ENCODE measurements at regions not wholly inside any gene's neighbourhood (a gene's known extent, or its start where the extent isn't known, plus 50 kb on each side); places are given as distances from the start of the nearest gene placed in this dataset.

DNA sequence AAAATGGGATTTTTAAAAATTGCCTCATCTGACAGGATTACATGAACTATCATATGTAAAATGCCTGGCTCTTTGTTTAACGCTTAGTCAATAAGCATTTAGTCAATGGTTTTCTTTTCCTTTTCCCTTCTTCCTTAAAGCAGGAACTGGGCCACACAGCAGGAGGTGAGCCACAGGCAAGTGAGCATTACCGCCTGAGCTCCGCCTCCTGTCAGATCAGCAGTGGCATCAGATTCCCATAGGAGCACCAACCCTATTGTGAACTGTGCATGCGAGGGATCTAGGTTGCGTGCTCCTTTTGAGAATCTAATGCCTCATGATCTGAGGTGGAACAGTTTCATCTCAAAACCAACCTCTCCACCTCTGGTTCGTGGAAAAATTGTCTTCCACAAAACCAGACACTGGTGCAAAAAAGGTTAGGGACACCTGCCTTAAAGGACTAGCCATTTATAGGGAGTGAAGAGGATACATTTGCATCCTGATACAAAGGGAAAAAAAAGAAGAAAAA is 306.1 kb downstream of the FBXW7 start (continued):
- TF ChIP-seq, protein P1, sequence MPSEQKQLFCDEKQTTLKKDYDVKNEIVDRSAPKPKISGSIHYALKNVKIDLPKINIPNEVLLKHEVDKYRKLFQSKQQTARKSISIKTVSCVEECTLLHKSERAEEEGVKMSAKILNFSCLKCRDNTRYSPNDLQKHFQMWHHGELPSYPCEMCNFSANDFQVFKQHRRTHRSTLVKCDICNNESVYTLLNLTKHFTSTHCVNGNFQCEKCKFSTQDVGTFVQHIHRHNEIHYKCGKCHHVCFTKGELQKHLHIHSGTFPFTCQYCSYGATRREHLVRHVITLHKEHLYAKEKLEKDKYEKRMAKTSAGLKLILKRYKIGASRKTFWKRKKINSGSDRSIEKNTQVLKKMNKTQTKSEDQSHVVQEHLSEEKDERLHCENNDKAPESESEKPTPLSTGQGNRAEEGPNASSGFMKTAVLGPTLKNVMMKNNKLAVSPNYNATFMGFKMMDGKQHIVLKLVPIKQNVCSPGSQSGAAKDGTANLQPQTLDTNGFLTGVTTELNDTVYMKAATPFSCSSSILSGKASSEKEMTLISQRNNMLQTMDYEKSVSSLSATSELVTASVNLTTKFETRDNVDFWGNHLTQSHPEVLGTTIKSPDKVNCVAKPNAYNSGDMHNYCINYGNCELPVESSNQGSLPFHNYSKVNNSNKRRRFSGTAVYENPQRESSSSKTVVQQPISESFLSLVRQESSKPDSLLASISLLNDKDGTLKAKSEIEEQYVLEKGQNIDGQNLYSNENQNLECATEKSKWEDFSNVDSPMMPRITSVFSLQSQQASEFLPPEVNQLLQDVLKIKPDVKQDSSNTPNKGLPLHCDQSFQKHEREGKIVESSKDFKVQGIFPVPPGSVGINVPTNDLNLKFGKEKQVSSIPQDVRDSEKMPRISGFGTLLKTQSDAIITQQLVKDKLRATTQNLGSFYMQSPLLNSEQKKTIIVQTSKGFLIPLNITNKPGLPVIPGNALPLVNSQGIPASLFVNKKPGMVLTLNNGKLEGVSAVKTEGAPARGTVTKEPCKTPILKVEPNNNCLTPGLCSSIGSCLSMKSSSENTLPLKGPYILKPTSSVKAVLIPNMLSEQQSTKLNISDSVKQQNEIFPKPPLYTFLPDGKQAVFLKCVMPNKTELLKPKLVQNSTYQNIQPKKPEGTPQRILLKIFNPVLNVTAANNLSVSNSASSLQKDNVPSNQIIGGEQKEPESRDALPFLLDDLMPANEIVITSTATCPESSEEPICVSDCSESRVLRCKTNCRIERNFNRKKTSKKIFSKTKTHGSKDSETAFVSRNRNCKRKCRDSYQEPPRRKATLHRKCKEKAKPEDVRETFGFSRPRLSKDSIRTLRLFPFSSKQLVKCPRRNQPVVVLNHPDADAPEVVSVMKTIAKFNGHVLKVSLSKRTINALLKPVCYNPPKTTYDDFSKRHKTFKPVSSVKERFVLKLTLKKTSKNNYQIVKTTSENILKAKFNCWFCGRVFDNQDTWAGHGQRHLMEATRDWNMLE (tag by site-specific recombination; conservative IDR thresholded peaks at IDR 0.05; ENCODE audit: low read depth): no peak
- TF ChIP-seq ZNF155 (tag by site-specific recombination; IDR thresholded peaks at IDR 0.05): no peak
- no peak for TF ChIP-seq TCF7L2 (IDR thresholded peaks at IDR 0.05; ENCODE audit: borderline replicate concordance, low read depth, low read length)
- TF ChIP-seq, protein P2, sequence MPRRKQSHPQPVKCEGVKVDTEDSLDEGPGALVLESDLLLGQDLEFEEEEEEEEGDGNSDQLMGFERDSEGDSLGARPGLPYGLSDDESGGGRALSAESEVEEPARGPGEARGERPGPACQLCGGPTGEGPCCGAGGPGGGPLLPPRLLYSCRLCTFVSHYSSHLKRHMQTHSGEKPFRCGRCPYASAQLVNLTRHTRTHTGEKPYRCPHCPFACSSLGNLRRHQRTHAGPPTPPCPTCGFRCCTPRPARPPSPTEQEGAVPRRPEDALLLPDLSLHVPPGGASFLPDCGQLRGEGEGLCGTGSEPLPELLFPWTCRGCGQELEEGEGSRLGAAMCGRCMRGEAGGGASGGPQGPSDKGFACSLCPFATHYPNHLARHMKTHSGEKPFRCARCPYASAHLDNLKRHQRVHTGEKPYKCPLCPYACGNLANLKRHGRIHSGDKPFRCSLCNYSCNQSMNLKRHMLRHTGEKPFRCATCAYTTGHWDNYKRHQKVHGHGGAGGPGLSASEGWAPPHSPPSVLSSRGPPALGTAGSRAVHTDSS (tag by site-specific recombination; IDR thresholded peaks at IDR 0.05): no peak

DNA sequence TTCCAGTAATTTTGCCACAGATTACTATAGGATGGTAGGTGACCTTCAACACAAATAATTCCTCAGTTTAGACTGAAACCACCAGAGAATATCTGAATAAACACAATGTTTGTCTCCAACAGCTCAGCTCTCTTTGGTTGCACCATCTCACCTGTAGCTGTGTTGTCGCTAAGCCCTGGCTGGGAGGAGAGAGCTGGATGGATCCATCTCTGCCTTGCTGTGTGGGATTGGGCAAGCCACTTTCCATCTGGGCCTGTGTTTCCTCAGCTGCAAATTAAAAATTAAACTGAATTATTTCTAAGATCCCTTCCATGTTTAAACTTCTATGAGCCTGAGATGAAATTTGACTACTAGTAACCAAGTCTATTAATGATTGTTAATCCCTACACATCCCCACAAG is 310.2 kb downstream of the FBXW7 start:
- no peaks in the 10 kb centered on the region for H3K36me3 ChIP-seq (ENCODE audit: control insufficient read depth in 2 of 2, insufficient read depth in 1 of 2, low read length in 2 of 2)
- no peaks in the 10 kb centered on the region for H3K4me1 ChIP-seq (ENCODE audit: control insufficient read depth, insufficient read depth, low read length)
- H3K4me3 ChIP-seq (ENCODE audit: low read depth, low read length): no peak overlapping the region
- no peaks in the 10 kb centered on the region for H3K9me3 ChIP-seq (ENCODE audit: control insufficient read depth, insufficient read depth, low read depth, low read length)
- POLR2A ChIA-PET: no interaction called here
- CTCF ChIA-PET: no interaction called here
- H3K27ac ChIP-seq (ENCODE audit: extremely low read depth, low read depth, low read length): no peak overlapping the region
- no peak for TF ChIP-seq ZNF24 (tag by site-specific recombination; IDR thresholded peaks at IDR 0.05)
- no peak for TF ChIP-seq ZNF26 (tag by site-specific recombination; IDR thresholded peaks at IDR 0.05)
- TF ChIP-seq ZSCAN5A (tag by site-specific recombination; IDR thresholded peaks at IDR 0.05): no peak
- peak; percentile 23; the same call in 1 of the 2 replicates for TF ChIP-seq SCRT2 (tag by site-specific recombination; IDR thresholded peaks at IDR 0.05)
- TF ChIP-seq ZBTB1 (tag by site-specific recombination; IDR thresholded peaks at IDR 0.05): no peak
- TF ChIP-seq ZNF785 (tag by site-specific recombination; IDR thresholded peaks at IDR 0.05): no peak

DNA sequence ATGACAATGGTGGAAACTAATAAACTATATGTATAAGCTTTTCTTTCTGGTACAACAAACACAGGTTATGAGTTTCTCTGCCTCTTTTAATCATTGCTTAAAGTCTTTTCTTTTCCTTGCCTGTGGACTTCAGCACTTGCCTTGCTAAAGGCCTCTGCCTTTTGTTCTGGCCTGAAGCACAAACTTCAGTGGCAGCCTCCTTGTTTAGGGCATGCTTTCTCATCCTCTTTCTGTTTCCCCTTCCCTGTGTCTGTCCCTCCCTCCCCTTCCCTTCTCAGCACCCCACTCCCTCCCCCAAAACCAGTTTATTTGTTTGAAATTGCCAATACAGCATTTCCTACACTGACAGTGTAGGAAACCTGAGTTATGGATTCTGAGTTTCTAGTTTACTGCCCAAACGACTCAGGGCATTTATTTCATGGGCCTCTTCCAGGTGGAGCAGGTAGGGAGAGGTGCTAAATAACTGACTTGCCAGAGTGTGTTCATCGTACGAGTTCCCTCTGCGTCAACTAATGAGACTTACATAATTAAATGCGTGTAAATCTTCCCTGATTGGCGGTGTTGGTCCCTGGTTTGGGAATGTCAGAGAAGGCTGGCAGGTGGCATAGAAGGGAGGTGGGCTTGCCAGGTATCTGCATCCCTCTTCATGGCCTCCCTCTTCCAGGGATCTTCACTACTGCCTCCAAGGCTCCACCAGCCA is 311.0 kb downstream of the FBXW7 start:
- POLR2A ChIA-PET: no interaction called here
- CTCF ChIA-PET: no interaction called here
- Histone ChIP-seq H3K27ac (ENCODE audit: extremely low read depth, low read depth, low read length) (no peak overlapping the region), H3K4me3 (ENCODE audit: low read depth, low read length) (no peak overlapping the region), H3K36me3 (ENCODE audit: control insufficient read depth in 2 of 2, insufficient read depth in 1 of 2, low read length in 2 of 2) (no peaks in the 10 kb centered on the region), H3K9me3 (ENCODE audit: control insufficient read depth, insufficient read depth, low read depth, low read length) (no peaks in the 10 kb centered on the region), H3K4me1 (ENCODE audit: control insufficient read depth, insufficient read depth, low read length) (no peaks in the 10 kb centered on the region)
- no peak for TF ChIP-seq RBAK (tag by site-specific recombination; IDR thresholded peaks at IDR 0.05)
- no peak for TF ChIP-seq ZSCAN30 (tag by site-specific recombination; IDR thresholded peaks at IDR 0.05)
- no peak for TF ChIP-seq ZNF654 (tag by site-specific recombination; IDR thresholded peaks at IDR 0.05; ENCODE audit: low read depth)
- TF ChIP-seq ZNF510 (tag by site-specific recombination; IDR thresholded peaks at IDR 0.05; ENCODE audit: insufficient replicate concordance): no peak
- no peak for TF ChIP-seq ZFP41 (tag by site-specific recombination; IDR thresholded peaks at IDR 0.05; ENCODE audit: borderline replicate concordance)
